GM21576 (cell line): ENCODE measurements at regions not wholly inside any gene's neighbourhood (a gene's known extent, or its start where the extent isn't known, plus 50 kb on each side); places are given as distances from the start of the nearest gene placed in this dataset.
"Not testable (repeated sequence)": the region's sequence is repeated elsewhere in the genome, so short reads cannot be mapped to it uniquely, and the experiment has no call there.

Source experiments
- ATAC-seq: cut with Tn5 transposase; IDR thresholded peaks from one replicate; pipeline ENCODE4 v1.9.1; 2021; ENCODE audit warnings: mild to moderate bottlenecking, moderate library complexity; ENCODE audit not compliant: unreplicated experiment

GRCh38 chr16:61435346-61435745 lies 600.9 kb downstream of the CDH8 start:
- ATAC-seq, result no peak

- ATAC-seq, result no peak
Observed at GRCh38 chr16:61432421-61432820, 603.8 kb downstream of the CDH8 start.

- no peak for ATAC-seq
Observed at GRCh38 chr16:61421111-61421510, 615.1 kb downstream of the CDH8 start.

- ATAC-seq, result no peak
Observed at GRCh38 chr16:61419791-61420190, 616.4 kb downstream of the CDH8 start.

DNA sequence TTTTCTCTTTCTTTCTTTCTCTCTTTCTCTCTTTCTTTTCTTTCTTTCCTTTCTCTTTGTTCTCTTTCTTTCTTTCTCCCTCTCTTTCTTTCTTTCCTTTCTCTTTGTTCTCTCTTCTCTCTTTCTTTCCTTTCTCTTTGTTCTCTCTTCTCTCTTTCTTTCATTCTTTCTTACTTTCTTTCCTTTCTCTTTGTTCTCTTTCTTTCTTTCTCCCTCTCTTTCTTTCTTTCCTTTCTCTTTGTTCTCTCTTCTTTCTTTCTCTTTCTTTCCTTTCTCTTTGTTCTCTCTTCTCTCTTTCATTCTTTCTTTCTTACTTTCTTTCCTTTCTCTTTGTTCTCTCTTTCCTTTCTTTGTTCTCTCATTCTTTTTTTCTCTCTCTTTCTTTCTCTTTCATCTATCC lies 617.4 kb downstream of the CDH8 start:
- ATAC-seq, result not testable (repeated sequence)

- ATAC-seq, result no peak
Observed at GRCh38 chr16:61415126-61415525, 621.1 kb downstream of the CDH8 start.

DNA sequence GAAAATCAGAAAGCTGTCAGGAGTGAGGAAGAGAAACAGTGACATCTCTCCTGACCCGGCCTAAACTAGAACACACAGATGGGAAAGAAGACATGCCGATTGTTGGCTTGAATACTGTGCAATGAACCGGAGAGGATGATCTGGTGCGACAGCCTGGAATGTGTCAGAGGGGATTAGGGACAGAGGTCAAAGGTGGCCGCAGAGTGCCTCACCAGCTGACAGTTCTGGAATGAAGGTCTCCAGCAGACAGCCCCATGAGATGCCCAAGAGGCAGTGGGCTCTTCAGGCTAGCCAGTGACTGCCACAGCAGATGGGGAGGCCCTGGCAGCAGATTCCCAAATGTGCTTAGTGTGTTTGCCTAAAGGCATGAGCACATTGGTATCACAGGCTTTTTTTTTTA lies 623.2 kb downstream of the CDH8 start:
- ATAC-seq, result no peak

GRCh38 chr16:61412562-61412961 lies 623.7 kb downstream of the CDH8 start:
- no peak for ATAC-seq

GRCh38 chr16:61409604-61410003 lies 626.6 kb downstream of the CDH8 start:
- ATAC-seq, result no peak

- ATAC-seq, result no peak
Observed at GRCh38 chr16:61403386-61403785, 632.9 kb downstream of the CDH8 start.

DNA sequence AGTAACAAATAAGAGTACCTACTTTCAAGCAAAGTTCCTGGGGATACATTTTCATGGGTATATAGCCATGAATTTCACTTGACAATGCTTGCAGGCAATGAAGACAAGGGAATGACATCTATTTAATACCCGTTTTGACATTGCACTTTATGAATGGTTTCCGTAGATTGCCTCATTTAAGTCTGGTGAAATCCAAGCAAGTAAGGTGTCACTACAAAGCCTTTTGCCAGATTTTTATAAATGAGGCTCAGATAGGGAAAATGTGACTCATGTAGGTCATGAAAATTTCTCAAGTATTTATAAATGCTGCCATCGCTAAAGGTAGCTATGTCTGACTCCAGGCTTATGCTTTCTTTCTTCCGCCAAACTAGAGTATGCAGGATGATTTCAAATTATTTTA lies 644.3 kb downstream of the CDH8 start:
- ATAC-seq, result no peak

- ATAC-seq, result no peak
Observed at GRCh38 chr16:61390965-61391637, 645.1 kb downstream of the CDH8 start.

DNA sequence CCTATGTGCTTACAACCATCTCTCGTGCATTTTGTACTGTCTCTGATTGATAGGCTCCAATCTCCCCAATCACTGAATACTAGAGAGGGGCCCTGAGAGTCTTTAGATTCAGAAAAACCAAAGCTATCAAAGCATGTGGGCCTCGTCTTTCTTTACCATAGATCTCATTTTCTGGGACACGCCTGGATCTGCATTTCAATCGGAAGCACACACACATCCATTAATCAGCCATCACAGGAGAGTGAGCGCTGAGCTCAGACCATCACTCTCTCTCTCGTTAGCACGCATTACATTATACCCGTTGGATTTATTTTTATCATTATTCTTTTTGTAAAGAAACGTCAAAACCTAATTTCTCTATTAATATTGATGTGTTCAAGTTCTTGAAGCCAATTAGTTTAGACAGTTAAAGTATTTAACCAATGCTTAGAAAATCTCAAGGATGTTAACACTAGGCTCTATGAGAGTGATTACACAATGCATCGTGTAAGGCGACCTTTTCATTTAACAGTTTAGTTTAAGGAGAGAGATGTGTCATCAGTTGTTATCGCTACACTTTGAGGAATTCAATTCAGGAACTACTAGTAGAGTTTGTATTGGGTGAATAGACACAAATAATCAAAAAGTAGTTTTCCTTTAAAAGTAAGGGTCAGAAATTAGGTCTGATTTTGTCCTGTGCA lies 650.7 kb downstream of the CDH8 start:
- no peak for ATAC-seq

GRCh38 chr16:61382435-61382834 lies 653.8 kb downstream of the CDH8 start:
- no peak for ATAC-seq

GRCh38 chr16:61379311-61379710 lies 656.9 kb downstream of the CDH8 start:
- ATAC-seq, result no peak

- no peak for ATAC-seq
Observed at GRCh38 chr16:61374071-61374470, 662.2 kb downstream of the CDH8 start.

DNA sequence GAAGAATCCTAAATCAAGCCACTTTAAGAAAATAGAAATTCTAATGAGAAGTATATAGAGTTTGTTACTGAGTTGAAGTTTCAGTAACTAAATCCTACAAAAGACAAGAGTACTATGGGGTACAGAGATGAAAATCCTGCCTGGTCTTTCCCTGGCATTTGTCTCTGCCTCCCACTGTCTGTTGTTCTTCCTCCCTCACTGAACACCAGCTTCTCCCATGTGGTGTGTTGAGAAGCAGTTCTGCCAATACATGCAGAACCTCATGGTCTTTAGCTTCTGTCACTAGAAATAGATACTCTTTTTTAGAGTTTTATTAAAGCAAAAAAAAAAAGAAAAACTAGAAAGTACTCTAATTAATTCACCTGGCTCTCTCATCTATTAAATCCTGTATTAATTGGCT lies 664.4 kb downstream of the CDH8 start:
- ATAC-seq, result no peak

DNA sequence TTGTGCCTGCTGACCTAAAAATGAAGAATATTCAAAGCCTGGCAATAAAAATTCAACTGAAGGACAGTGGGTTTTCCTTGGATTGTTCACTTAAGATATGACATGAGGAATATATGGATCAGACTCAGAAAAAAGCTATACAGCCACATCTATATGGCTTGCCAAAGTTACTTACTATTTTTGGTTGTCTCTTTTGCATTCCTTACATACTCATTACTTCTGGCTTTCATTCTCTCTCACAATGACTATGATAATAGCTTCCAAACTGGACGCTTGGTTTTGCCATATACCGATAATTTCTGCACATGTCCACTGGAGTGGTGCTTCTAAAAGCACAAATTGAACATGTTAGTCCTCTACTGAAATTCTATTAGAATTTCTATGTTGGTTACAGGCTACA lies 664.9 kb downstream of the CDH8 start:
- no peak for ATAC-seq

GRCh38 chr16:61370564-61370963 lies 665.7 kb downstream of the CDH8 start:
- ATAC-seq, result no peak

DNA sequence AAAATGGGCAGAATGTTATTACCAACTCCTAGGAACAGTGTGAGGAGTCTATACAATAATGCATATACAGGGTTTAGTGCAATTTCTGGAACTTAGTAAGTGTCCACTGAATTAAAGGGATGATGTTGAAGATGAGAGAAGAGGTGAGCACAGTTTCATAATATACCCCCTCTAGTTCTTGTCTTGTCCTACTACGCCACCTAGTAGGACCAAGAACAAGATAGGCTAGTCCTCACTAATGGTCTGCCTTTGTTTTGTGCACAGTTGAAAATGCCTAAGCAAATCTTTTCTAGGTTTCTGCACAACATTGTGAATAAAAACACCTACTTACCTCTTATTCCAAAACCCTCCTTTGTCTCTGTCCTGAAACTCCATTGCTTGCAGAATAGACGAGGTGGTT lies 670.2 kb downstream of the CDH8 start:
- no peak for ATAC-seq

DNA sequence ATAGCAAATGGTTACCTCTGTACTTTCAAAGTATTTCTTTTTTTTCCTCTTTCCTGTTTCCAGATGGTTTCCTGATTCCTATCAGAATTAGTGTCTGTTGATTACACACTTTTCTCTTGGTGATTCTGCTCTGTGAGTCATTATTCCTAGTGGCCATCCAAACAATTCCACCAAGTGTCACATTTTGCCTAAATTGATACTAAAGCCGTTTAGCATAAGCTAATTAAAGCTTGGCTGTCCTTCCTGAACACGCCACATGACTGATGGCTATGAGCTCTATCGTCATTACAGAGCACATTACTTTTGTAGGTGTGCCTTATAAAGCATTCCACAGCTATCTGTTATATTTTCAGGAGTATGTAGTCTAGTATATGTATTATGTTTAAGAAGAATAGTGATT lies 671.2 kb downstream of the CDH8 start:
- ATAC-seq, result no peak

DNA sequence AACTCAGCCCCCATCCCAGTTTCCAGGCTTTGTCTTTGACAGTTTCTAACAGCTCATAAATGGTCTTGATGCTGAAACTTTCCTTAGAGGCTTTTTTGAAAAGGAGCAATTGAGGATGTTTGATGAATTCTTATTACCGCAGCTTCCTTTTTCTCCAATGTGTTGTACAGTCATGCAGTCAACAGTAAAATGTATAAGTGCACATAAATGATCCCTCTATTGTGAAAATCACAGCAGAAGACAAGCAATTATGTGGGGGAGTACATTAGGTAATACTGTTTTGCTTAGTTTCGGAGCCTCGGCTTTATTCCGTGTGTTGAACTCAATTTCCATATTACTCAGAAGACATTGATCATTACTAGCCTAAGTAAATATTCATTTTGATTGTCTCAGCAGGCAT lies 673.7 kb downstream of the CDH8 start:
- no peak for ATAC-seq

DNA sequence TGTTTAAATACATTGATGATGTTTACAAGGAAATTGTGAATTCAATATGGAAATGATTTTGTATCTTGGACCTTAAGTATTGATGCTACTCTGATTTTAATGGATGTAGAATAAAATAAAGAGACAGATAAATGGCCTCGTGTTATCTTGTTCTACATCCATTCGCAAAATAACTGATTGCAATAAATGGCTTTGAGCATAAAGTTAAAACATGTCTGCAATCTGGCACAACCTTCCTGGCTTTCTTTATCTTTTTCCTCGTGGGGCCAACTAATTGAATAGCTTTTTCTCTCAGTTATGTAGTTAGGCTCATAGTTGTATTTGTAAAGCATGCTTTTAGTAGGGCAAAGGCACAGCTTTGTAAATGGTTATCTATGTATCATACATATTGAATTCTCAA lies 691.4 kb downstream of the CDH8 start:
- no peak for ATAC-seq
